Glutamatergic neuron (in vitro differentiated cells): ENCODE measurements at regions not wholly inside any gene's neighbourhood (a gene's known extent, or its start where the extent isn't known, plus 50 kb on each side); places are given as distances from the start of the nearest gene placed in this dataset.

ENCODE experiments used
- DNase-seq: peaks from one replicate; pipeline ENCODE4 v3.0.0; 2022
- H3K27ac Mint-ChIP-seq: one replicate; pipeline ENCODE4 v1.8.0; 2020; ENCODE audit warnings: mild to moderate bottlenecking, mixed read lengths, inconsistent platforms; ENCODE audit not compliant: unreplicated experiment
- H3K27me3 Mint-ChIP-seq: one replicate; pipeline ENCODE4 v1.8.0; 2020; ENCODE audit warnings: mild to moderate bottlenecking, moderate library complexity, mixed read lengths, inconsistent platforms; ENCODE audit not compliant: unreplicated experiment
- H3K36me3 Mint-ChIP-seq: one replicate; pipeline ENCODE4 v1.8.0; 2020; ENCODE audit warnings: mild to moderate bottlenecking, mixed read lengths, inconsistent platforms; ENCODE audit not compliant: unreplicated experiment
- H3K4me1 Mint-ChIP-seq: one replicate; pipeline ENCODE4 v1.8.0; 2020; ENCODE audit warnings: mild to moderate bottlenecking, low read depth, mixed read lengths, inconsistent platforms; ENCODE audit not compliant: unreplicated experiment
- H3K4me3 Mint-ChIP-seq: one replicate; pipeline ENCODE4 v1.8.0; 2020; ENCODE audit warnings: mild to moderate bottlenecking, mixed read lengths, inconsistent platforms; ENCODE audit not compliant: unreplicated experiment
- H3K9me3 Mint-ChIP-seq: one replicate; pipeline ENCODE4 v1.8.0; 2020; ENCODE audit warnings: mild to moderate bottlenecking, moderate library complexity, mixed read lengths, inconsistent platforms; ENCODE audit not compliant: unreplicated experiment
- TF ChIP-seq, protein P1 (sequence below): fragments of 200-600 bp; sonication (generic); IDR thresholded peaks from one replicate; pipeline ENCODE4 v1.5.0; 2021; ENCODE audit not compliant: partially characterized antibody, unreplicated experiment

DNA sequence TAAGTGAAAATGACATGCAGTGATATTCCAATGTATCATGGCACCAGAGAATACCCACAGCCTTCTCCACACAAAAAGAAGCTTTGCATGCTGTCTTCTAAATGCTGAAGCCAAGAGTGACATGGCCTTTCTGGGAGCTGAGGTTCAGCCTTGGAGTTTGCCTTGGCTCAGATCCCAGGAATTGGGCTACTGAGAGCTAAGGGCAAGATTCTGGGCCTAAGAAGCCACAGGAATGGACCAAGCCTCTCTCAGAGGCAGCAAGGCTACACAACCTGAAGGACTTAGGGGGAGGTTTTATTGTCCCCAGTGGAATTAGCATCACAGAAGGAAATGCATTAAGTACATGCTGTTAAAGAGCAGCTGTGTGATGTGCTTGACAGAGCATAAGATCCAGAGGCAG, 1078.5 kb downstream of the TUSC7 start:
- Mint-ChIP-seq H3K36me3 (no peaks in the 10 kb centered on the region), H3K4me3 (no peak overlapping the region), H3K9me3 (peaks cover 4% of the 10 kb centered on the region), H3K27me3 (no peaks in the 10 kb centered on the region), H3K4me1 (peaks cover 43% of the 10 kb centered on the region), H3K27ac (peak overlapping the region; percentile 82)
- TF ChIP-seq, protein P1, sequence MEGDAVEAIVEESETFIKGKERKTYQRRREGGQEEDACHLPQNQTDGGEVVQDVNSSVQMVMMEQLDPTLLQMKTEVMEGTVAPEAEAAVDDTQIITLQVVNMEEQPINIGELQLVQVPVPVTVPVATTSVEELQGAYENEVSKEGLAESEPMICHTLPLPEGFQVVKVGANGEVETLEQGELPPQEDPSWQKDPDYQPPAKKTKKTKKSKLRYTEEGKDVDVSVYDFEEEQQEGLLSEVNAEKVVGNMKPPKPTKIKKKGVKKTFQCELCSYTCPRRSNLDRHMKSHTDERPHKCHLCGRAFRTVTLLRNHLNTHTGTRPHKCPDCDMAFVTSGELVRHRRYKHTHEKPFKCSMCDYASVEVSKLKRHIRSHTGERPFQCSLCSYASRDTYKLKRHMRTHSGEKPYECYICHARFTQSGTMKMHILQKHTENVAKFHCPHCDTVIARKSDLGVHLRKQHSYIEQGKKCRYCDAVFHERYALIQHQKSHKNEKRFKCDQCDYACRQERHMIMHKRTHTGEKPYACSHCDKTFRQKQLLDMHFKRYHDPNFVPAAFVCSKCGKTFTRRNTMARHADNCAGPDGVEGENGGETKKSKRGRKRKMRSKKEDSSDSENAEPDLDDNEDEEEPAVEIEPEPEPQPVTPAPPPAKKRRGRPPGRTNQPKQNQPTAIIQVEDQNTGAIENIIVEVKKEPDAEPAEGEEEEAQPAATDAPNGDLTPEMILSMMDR: no peak
- DNase-seq: no peak

DNA sequence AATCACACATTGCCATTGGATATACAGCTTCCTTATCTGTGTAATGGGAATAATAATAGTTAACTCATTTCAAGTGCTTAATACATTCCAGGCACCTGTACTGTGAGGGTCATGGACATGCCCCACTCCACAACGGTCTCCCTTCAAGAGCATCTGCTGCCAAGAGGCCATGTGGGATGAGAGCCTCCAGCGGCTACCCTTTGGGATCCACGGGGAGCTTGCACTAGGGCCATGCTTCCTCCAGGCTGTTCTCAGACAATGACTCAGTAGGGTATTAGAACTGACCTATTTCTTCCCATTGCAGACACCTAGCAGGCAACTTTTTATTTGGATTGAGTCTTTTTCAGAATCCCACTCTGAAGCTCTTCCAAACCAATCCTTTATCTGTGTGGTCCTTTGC, 1078.9 kb downstream of the TUSC7 start:
- Mint-ChIP-seq H3K36me3 (no peaks in the 10 kb centered on the region), H3K4me3 (peak overlapping the region; percentile 7), H3K4me1 (peaks cover 46% of the 10 kb centered on the region), H3K27ac (peak overlapping the region; percentile 82), H3K9me3 (peaks cover 4% of the 10 kb centered on the region), H3K27me3 (no peaks in the 10 kb centered on the region)
- DNase-seq: peak; percentile 48
- TF ChIP-seq, protein P1: no peak

DNA sequence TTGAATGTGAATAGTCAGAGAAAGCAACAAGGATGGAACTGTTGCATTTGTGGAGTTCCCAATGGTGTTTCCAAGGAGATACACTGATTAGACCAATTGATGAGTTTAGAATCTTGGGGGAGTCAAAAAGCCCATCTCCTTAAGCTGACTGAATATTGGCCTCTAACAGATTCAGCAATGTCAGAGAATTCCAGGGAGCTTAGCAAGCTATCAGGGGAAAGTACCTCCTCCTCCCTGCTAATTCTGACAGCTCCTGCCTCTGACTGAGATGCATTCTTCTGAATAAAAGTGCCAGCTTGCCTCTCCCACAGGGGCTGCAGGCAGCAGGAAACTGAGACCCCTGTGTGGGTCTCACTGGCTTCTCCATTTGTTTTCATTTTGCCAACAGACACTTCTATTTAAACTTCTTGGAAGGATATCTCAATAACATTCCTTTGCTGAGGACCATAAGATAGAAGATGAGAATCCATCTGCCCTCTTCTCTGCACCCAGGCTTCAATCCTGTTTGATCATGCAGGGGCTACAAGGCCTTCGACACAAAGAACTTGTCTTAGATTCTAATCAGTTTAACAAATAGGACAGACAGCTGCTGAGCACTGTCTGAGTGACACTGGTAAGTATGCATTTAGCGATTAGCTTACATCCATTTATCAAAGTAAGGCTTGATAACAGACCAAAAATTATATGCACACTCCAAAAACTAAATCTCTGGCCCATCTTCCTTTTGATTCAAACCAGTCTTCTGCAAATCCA, 1080.8 kb downstream of the TUSC7 start:
- Mint-ChIP-seq H3K4me3 (no peak overlapping the region), H3K9me3 (peaks cover 4% of the 10 kb centered on the region), H3K36me3 (no peaks in the 10 kb centered on the region), H3K27ac (peak overlapping the region; percentile 79), H3K27me3 (no peaks in the 10 kb centered on the region), H3K4me1 (peaks cover 51% of the 10 kb centered on the region)
- no peak for DNase-seq
- TF ChIP-seq, protein P1: no peak

DNA sequence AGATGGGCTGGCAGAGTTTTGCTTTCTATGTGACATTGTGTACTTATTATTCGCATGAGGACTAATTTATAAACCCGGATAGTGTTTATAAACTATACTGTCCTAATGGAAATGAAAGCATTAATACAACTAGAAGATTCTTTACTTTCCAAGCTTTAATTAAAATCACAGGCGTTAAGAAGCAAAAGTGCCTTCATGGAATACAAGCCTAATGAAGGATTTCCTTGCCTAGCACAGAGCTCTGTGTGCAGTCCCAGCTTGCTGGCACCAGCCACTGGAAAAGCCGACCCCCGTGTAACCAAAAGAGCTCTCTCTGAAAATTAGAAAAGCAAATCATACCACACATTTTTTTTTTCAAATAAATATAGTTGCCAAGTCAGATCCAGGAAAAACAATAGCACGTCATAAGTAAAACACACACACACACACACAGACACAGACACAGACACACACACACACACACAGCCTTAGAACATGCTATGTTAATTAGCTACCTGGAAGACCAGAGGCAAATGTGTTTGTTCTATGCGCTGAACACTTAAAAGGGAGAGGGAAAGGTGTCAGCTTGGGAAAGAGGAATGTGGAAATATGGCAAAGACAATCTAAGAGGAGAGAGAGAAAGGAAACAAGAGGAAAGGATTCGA, 1084.2 kb downstream of the TUSC7 start:
- DNase-seq: no peak
- H3K4me3 Mint-ChIP-seq: no peak overlapping the region
- TF ChIP-seq, protein P1: no peak
- no peaks in the 10 kb centered on the region for H3K36me3 Mint-ChIP-seq
- peaks cover 59% of the 10 kb centered on the region for H3K4me1 Mint-ChIP-seq
- no peaks in the 10 kb centered on the region for H3K27me3 Mint-ChIP-seq
- H3K9me3 Mint-ChIP-seq: peaks cover 5% of the 10 kb centered on the region
- peak overlapping the region; percentile 82 for H3K27ac Mint-ChIP-seq

GRCh38 chr3:117798221-117798620, 1088.6 kb downstream of the TUSC7 start:
- TF ChIP-seq, protein P1: no peak
- H3K27me3 Mint-ChIP-seq: peaks cover 2% of the 10 kb centered on the region
- no peak overlapping the region for H3K27ac Mint-ChIP-seq
- H3K9me3 Mint-ChIP-seq: peaks cover 3% of the 10 kb centered on the region
- no peak overlapping the region for H3K4me3 Mint-ChIP-seq
- no peaks in the 10 kb centered on the region for H3K36me3 Mint-ChIP-seq
- H3K4me1 Mint-ChIP-seq: peaks cover 25% of the 10 kb centered on the region
- DNase-seq: no peak
